Tibial artery (tissue), 4 donors: ENCODE measurements at regions not wholly inside any gene's neighbourhood (a gene's known extent, or its start where the extent isn't known, plus 50 kb on each side); places are given as distances from the start of the nearest gene placed in this dataset.
"Not testable (repeated sequence)": the region's sequence is repeated elsewhere in the genome, so short reads cannot be mapped to it uniquely, and the experiment has no call there.

Experiments used
- DNase-seq, 2 donors: peaks; one replicate each; pipeline ENCODE4 v3.0.0-alpha.2; 2019
- H3K27ac ChIP-seq, 2 donors: fragments of 200-600 bp; sonication (generic) in 1 of 2; 1 replicate in 1 of 2; 2 replicates in 1 of 2; pipeline ENCODE4 v1.5.1; 2018 to 2019; ENCODE audit warnings: mild to moderate bottlenecking in 1 of 2
- H3K27me3 ChIP-seq, 2 donors: fragments of 200-600 bp; sonication (generic) in 1 of 2; one replicate each; pipeline versions ENCODE4 v1.5.1 to v1.6.0; 2016 to 2019
- H3K36me3 ChIP-seq, 3 donors: fragments of 200-600 bp; sonication (generic) in 2 of 3; one replicate each; pipeline ENCODE4 v1.5.1; 2016 to 2019; ENCODE audit warnings: mild to moderate bottlenecking in 2 of 3
- H3K4me1 ChIP-seq, 4 donors: fragments of 200-600 bp; sonication (generic) in 2 of 4; 1 replicate in 3 of 4; 2 replicates in 1 of 4; pipeline ENCODE4 v1.5.1; 2016 to 2019
- H3K4me3 ChIP-seq, 2 donors: fragments of 200-600 bp; sonication (generic) in 1 of 2; 1 replicate in 1 of 2; 2 replicates in 1 of 2; pipeline ENCODE4 v1.5.1; 2018 to 2019; ENCODE audit warnings: mild to moderate bottlenecking in 2 of 2
- H3K9me3 ChIP-seq, 3 donors: fragments of 200-600 bp; sonication (generic) in 1 of 3; one replicate each; pipeline ENCODE4 v1.5.1; 2016 to 2019
- intact Hi-C: fragments of 100-400 bp; cut with DNase I; formaldehyde crosslinking; loops from one replicate; pipeline ENCODE4 v1.15.0; 2023; ENCODE audit warnings: low total_unique reads
- TF ChIP-seq, protein P1 (sequence below), 2 experiments: fragments of 200-600 bp in 1 of 2; fragments of 450-650 bp in 1 of 2; IDR thresholded peaks; one replicate each; pipeline ENCODE4 v1.5.1; 2017 to 2019; ENCODE audit warnings: antibody characterized with exemption in 2 of 2, mild to moderate bottlenecking in 1 of 2, moderate library complexity in 1 of 2

DNA sequence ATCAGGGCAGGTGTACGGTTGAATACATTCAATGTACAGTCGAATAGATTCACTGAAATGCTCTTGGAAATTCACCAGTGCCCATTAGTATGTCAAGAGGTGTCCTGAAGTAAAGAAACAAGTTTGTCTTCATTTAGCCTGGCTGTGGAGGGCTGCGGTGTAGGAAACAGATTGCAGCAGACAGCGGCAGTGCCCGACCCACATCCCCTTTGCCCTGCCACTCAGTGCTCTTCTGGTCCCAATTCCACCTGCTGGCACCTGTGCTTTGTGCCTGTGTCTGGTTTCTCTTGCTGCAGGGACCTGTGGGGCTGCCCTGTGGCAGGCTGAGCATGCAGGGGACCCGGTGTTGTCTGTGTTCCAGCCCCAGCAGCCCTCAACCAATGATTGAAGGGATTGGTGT, 183.7 kb downstream of the RPS24 start:
- TF ChIP-seq, protein P1, sequence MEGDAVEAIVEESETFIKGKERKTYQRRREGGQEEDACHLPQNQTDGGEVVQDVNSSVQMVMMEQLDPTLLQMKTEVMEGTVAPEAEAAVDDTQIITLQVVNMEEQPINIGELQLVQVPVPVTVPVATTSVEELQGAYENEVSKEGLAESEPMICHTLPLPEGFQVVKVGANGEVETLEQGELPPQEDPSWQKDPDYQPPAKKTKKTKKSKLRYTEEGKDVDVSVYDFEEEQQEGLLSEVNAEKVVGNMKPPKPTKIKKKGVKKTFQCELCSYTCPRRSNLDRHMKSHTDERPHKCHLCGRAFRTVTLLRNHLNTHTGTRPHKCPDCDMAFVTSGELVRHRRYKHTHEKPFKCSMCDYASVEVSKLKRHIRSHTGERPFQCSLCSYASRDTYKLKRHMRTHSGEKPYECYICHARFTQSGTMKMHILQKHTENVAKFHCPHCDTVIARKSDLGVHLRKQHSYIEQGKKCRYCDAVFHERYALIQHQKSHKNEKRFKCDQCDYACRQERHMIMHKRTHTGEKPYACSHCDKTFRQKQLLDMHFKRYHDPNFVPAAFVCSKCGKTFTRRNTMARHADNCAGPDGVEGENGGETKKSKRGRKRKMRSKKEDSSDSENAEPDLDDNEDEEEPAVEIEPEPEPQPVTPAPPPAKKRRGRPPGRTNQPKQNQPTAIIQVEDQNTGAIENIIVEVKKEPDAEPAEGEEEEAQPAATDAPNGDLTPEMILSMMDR (IDR thresholded peaks at IDR 0.05), result no peak

DNA sequence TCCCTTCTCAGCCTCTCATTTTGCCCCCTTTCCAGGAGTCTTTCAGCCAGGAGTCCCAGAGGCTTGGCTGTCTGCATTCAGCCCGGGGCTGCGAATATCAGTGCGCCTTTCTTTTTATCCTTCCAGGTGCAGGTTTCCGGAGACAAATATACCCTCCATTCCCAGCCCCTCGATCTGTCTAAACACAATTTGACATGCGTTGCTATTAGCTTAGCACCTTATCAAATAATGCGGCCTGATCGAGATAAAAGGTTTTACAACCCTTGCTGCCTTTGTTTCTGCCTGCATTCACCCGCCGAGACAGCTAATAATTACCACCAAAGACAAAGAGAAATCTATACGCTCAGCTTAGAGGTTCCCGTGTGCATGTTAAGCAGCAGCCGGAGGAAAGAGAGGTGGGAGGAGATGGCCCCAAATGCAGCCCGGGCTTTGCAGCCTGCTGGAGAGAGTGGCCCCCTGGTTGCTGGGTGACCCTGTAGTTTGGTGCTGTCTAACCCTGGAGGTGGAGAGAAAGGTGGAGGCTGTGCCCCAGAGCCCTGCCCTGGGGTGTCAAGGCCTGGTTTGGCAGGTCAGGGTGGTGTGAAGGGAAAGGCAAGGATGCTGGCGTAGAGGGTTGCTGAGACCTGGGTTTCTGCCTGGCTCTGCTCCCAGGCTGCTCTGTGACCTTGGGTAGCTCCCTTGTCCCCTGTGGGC, 185.3 kb downstream of the RPS24 start:
- H3K4me1 ChIP-seq, result peaks cover 0 to 28% (median 17%) of the 10 kb centered on the region in 4 donors
- TF ChIP-seq, protein P1 (IDR thresholded peaks at IDR 0.05), result no peak
- intact Hi-C loops, result loop anchor here (10.0 kb wide), 2 partner anchors 174 to 436 kb away; no protein-coding TSS in a partner anchor
- no peaks in the 10 kb centered on the region for H3K36me3 ChIP-seq
- H3K4me3 ChIP-seq, result no peak overlapping the region
- H3K9me3 ChIP-seq, result no peaks in the 10 kb centered on the region
- no peaks in the 10 kb centered on the region for H3K27me3 ChIP-seq
- H3K27ac ChIP-seq, result no peak overlapping the region
- no peak for DNase-seq

More for the DNA sequence above, 183.7 kb downstream of the RPS24 start:
- H3K27me3 ChIP-seq, result no peaks in the 10 kb centered on the region
- no peaks in the 10 kb centered on the region for H3K36me3 ChIP-seq
- no peak overlapping the region for H3K27ac ChIP-seq
- H3K4me3 ChIP-seq, result no peak overlapping the region
- peaks cover 0 to 28% (median 17%) of the 10 kb centered on the region in 4 donors for H3K4me1 ChIP-seq
- intact Hi-C loops, result loop anchor here (1.0 to 10.0 kb wide), 3 partner anchors 38 to 437 kb away; no protein-coding TSS in a partner anchor
- DNase-seq, result no peak
- H3K9me3 ChIP-seq, result no peaks in the 10 kb centered on the region

DNA sequence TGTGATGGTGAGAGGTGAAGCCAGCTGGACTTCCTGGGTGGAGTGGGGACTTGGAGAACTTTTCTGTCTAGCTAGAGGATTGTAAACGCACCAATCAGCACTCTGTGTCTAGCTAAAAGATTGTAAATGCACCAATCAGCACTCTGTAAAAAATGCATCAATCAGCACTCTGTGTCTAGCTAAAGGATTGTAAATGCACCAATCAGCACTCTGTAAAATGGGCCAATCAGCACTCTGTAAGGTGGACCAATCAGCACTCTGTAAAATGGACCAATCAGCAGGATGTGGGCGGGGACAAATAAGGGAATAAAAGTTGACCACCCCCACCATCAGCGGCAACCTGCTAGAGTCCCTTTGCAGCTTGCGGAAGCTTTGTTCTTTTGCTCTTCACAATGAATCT, 185.9 kb downstream of the RPS24 start:
- not testable (repeated sequence) for H3K27ac ChIP-seq, H3K9me3 ChIP-seq, H3K27me3 ChIP-seq, DNase-seq, H3K36me3 ChIP-seq, H3K4me3 ChIP-seq
- H3K4me1 ChIP-seq, result peaks cover 0 to 23% (median 16%) of the 10 kb centered on the region in 4 donors
- intact Hi-C loops, result loop anchor here (10.0 kb wide), 2 partner anchors 175 to 435 kb away; no protein-coding TSS in a partner anchor

DNA sequence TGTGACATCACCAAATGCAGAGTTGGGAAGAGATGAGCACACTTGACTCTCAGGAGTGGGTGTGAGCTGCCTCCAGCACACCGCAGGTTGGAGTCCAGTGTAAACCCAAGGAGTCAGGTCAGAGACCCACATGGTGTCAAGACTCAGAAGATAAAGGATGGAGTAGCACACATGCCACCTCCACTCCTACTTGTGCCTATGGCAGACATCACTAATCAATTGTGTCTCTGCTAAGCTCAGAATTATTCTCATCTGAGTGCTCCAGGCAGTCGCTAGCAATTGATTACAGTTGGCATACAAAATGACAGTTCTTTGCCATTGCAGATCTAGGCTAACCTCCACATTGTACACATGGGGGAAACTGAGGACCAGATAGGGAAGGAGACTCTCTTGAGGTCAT, 187.1 kb downstream of the RPS24 start:
- no peak overlapping the region for H3K27ac ChIP-seq
- no peaks in the 10 kb centered on the region for H3K9me3 ChIP-seq

DNA sequence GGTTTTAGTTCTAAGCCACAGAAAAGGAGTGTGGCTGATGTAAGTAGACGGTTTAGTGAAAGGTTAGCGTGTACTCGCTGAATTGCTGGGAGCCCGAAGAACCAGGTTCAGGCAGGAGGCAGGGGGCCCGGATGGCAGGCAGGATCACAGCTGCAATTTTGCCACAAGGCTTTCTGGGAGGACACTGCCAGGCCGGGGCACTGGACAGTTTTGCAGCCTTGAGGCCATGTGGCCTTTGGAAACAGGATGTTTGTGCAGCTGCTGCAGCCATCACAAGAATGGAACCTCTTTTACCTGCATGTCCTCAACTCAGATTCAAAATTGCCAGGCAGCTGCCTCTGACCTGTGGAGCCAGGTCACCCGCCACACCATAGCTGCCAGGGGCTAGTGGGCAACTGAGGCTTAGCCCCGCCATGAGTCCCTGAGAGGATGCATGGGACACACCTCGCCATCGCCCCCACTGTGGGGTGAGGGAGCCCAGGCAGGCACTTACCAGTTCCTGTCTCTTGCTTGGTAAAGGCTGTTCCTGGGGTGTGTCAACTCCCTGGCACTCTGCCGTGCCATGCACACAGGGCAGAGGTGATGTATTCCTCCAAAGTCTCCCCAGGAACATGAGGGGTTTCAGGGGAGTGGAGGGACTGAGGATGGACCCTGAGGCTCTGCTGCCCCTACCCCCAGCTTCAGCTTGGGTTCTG, 188.6 kb downstream of the RPS24 start:
- Histone ChIP-seq H3K4me1 (no peaks in the 10 kb centered on the region), H3K27me3 (no peaks in the 10 kb centered on the region), H3K36me3 (no peaks in the 10 kb centered on the region), H3K27ac (no peak overlapping the region), H3K9me3 (no peaks in the 10 kb centered on the region), H3K4me3 (no peak overlapping the region)
- intact Hi-C loops, result no loop called here
- TF ChIP-seq, protein P1 (IDR thresholded peaks at IDR 0.05), result no peak
- DNase-seq, result no peak

More for the DNA sequence above, 187.1 kb downstream of the RPS24 start:
- Histone ChIP-seq H3K4me1 (peaks cover 0 to 10% (median 5%) of the 10 kb centered on the region in 4 donors), H3K27me3 (no peaks in the 10 kb centered on the region), H3K4me3 (no peak overlapping the region), H3K36me3 (no peaks in the 10 kb centered on the region)
- no peak for DNase-seq
- TF ChIP-seq, protein P1 (IDR thresholded peaks at IDR 0.05), result no peak
- intact Hi-C loops, result no loop called here

DNA sequence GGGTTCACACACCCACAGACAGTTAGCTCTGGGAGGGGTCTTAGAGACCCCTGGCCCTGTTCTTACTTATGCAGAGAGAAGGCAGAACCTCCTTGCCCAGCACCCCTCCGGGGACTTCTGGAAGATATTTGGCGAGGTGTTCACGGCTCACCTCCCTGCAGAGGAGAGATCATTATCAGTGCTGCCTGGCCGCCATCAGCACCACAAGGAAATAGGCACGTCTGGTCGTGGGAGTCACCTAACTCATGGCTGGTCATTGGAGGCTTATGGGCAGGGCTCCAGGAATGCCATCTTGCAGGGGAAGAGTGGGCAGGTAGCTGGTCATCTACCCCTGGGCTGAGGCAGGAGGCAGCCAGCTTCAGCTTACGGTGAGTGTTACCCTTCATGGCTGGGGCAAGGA, 189.4 kb downstream of the RPS24 start:
- Histone ChIP-seq H3K27ac (no peak overlapping the region), H3K9me3 (no peaks in the 10 kb centered on the region), H3K4me3 (no peak overlapping the region), H3K4me1 (no peaks in the 10 kb centered on the region), H3K27me3 (no peaks in the 10 kb centered on the region), H3K36me3 (no peaks in the 10 kb centered on the region)
- TF ChIP-seq, protein P1 (IDR thresholded peaks at IDR 0.05), result no peak
- DNase-seq, result no peak
- intact Hi-C loops, result no loop called here
